Thyroid gland (tissue), 4 donors: ENCODE measurements at regions not wholly inside any gene's neighbourhood (a gene's known extent, or its start where the extent isn't known, plus 50 kb on each side); places are given as distances from the start of the nearest gene placed in this dataset.
"Not testable (repeated sequence)": the region's sequence is repeated elsewhere in the genome, so short reads cannot be mapped to it uniquely, and the experiment has no call there.

Source experiments
- DNase-seq, 2 donors: peaks; one replicate each; pipeline ENCODE4 v3.0.0-alpha.2; 2019
- H3K27ac ChIP-seq, 3 donors: fragments of 200-600 bp; sonication (generic); 1 replicate in 2 of 3; 2 replicates in 1 of 3; pipeline ENCODE4 v1.5.1; 2016 to 2019; ENCODE audit warnings: mild to moderate bottlenecking in 1 of 3, moderate library complexity in 1 of 3
- H3K27me3 ChIP-seq: fragments of 200-600 bp; sonication (generic); one replicate; pipeline ENCODE4 v1.5.1; 2019
- H3K36me3 ChIP-seq, 2 donors: fragments of 200-600 bp; sonication (generic); one replicate each; pipeline ENCODE4 v1.5.1; 2016 to 2019
- H3K4me1 ChIP-seq, 2 donors: fragments of 200-600 bp; sonication (generic); one replicate each; pipeline ENCODE4 v1.5.1; 2017 to 2019
- H3K4me3 ChIP-seq, 3 donors: fragments of 200-600 bp; sonication (generic); replicated peaks in 1 of 3; 1 replicate in 2 of 3; 2 replicates in 1 of 3; pipeline ENCODE4 v1.5.1; 2016; ENCODE audit warnings: mild to moderate bottlenecking in 1 of 3
- H3K9me3 ChIP-seq: fragments of 200-600 bp; sonication (generic); one replicate; pipeline ENCODE4 v1.5.1; 2017
- POLR2A ChIP-seq, 2 donors: fragments of 450-650 bp; IDR thresholded peaks; one replicate each; pipeline ENCODE4 v1.6.1; 2017; ENCODE audit warnings: antibody characterized with exemption in 2 of 2, mild to moderate bottlenecking in 2 of 2, moderate library complexity in 1 of 2
- WGBS, 2 donors: methylation state at CpG; one replicate each; pipeline ENCODE4 v1.1.5; 2017; 5-methylcytosine and 5-hydroxymethylcytosine counted together
- intact Hi-C: fragments of 100-400 bp; cut with DNase I; formaldehyde crosslinking; loops from one replicate; pipeline ENCODE4 v1.15.1; 2023
- TF ChIP-seq, protein P1 (sequence below), 6 experiments: fragments of 200-600 bp in 3 of 6; fragments of 450-650 bp in 3 of 6; sonication (generic) in 3 of 6; IDR thresholded peaks; one replicate each; pipeline ENCODE4 v1.5.1; 2016 to 2019; ENCODE audit warnings: antibody characterized with exemption in 6 of 6, mild to moderate bottlenecking in 2 of 6, inconsistent platforms in 1 of 6, moderate library complexity in 1 of 6

DNA sequence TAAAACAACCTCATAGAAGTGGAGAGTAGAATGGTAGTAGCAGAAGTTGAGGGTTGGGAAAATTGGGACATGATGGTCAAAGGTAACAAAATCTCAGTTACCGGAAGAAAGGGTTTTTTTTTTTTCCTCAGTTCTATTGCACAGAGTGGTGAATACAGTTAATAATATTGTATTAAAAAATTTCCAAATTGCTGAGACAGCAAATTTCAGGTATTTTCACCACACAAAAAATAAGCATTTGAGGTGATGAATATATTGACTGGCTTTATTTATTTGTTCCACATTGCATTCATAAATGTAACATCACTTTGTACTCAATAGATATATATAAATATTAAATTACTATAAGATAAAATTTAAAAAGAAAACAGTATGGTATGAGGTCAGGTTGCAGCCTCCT, 373.8 kb downstream of the ETV1 start:
- TF ChIP-seq POLR2A (IDR thresholded peaks at IDR 0.05) = no peak
- TF ChIP-seq, protein P1, sequence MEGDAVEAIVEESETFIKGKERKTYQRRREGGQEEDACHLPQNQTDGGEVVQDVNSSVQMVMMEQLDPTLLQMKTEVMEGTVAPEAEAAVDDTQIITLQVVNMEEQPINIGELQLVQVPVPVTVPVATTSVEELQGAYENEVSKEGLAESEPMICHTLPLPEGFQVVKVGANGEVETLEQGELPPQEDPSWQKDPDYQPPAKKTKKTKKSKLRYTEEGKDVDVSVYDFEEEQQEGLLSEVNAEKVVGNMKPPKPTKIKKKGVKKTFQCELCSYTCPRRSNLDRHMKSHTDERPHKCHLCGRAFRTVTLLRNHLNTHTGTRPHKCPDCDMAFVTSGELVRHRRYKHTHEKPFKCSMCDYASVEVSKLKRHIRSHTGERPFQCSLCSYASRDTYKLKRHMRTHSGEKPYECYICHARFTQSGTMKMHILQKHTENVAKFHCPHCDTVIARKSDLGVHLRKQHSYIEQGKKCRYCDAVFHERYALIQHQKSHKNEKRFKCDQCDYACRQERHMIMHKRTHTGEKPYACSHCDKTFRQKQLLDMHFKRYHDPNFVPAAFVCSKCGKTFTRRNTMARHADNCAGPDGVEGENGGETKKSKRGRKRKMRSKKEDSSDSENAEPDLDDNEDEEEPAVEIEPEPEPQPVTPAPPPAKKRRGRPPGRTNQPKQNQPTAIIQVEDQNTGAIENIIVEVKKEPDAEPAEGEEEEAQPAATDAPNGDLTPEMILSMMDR (IDR thresholded peaks at IDR 0.05) = no peak
- DNase-seq = no peak
- no peak overlapping the region for H3K27ac ChIP-seq
- intact Hi-C loops = no loop called here
- 94 to 96% methylated on average over 1 of the region's 1 CpG for WGBS, 2 donors
- H3K4me3 ChIP-seq = no peak overlapping the region
- H3K9me3 ChIP-seq = no peaks in the 10 kb centered on the region
- no peaks in the 10 kb centered on the region for H3K36me3 ChIP-seq
- H3K4me1 ChIP-seq = no peaks in the 10 kb centered on the region
- no peaks in the 10 kb centered on the region for H3K27me3 ChIP-seq

DNA sequence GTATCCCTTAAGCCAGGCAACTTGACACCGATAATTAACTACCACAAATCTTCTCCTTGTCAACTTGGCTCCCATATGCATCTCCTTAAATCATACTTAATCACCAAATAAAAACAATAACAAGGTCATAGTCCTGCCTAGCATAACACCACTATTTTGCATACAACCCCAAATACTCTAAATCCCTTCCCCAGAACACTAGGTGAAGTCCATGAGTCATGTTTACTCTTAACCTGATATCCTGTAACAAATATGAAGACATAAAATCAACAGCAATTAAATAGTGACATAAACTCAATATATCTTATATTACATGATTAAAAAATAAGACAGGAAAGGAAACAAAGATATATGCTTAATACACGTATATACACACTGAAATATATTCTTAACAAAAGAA, 362.0 kb downstream of the ETV1 start:
- Histone ChIP-seq H3K27me3 (no peaks in the 10 kb centered on the region), H3K36me3 (no peaks in the 10 kb centered on the region), H3K9me3 (no peaks in the 10 kb centered on the region), H3K27ac (no peak overlapping the region), H3K4me1 (no peaks in the 10 kb centered on the region), H3K4me3 (no peak overlapping the region)
- intact Hi-C loops = no loop called here
- TF ChIP-seq POLR2A (IDR thresholded peaks at IDR 0.05) = no peak
- TF ChIP-seq, protein P1 (IDR thresholded peaks at IDR 0.05) = no peak
- 86 to 95% methylated on average over 2 of the region's 2 CpGs for WGBS, 2 donors
- DNase-seq = no peak

DNA sequence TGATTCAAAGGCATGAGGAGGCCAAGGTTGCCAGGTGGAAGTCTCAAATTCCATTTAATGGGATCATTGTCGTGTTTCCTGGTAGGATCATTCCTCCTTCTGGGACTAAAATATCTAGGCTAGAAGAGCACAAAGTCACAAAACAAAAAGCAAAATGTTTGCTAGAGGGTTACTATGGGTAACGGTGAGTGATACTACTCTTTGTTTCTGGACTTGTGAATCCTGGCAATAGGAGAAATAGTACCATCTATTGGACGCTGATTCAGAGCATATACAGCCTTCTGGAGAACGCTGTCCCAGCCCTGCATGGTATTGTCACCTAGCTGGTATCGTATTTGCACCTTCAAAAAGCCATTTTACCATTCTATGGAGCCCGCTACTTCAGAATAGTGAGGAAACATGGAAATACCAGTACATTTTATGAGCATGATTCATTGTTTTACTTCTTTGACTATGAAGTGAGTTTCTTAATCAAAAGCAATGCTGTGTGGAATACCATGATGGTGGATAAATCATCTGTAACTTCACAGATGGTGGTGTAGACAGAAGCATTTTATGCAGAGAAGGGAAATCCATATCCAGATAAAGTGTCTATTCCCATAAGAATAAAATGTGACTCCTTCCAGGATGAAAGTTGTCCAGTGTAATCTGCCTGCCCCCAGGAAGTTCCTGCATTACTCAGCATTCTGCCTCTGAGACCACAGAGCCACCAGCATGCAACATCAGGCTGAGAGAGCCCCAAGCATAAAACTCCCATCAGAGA, 361.0 kb downstream of the ETV1 start:
- no peaks in the 10 kb centered on the region for H3K36me3 ChIP-seq
- WGBS, 2 donors = 84 to 89% methylated on average over 6 of the region's 6 CpGs
- H3K4me1 ChIP-seq = no peaks in the 10 kb centered on the region
- no peaks in the 10 kb centered on the region for H3K9me3 ChIP-seq
- TF ChIP-seq, protein P1 (IDR thresholded peaks at IDR 0.05) = no peak
- no peak for TF ChIP-seq POLR2A (IDR thresholded peaks at IDR 0.05)
- DNase-seq = no peak
- H3K4me3 ChIP-seq = no peak overlapping the region
- no peak overlapping the region for H3K27ac ChIP-seq
- intact Hi-C loops = no loop called here
- H3K27me3 ChIP-seq = no peaks in the 10 kb centered on the region

DNA sequence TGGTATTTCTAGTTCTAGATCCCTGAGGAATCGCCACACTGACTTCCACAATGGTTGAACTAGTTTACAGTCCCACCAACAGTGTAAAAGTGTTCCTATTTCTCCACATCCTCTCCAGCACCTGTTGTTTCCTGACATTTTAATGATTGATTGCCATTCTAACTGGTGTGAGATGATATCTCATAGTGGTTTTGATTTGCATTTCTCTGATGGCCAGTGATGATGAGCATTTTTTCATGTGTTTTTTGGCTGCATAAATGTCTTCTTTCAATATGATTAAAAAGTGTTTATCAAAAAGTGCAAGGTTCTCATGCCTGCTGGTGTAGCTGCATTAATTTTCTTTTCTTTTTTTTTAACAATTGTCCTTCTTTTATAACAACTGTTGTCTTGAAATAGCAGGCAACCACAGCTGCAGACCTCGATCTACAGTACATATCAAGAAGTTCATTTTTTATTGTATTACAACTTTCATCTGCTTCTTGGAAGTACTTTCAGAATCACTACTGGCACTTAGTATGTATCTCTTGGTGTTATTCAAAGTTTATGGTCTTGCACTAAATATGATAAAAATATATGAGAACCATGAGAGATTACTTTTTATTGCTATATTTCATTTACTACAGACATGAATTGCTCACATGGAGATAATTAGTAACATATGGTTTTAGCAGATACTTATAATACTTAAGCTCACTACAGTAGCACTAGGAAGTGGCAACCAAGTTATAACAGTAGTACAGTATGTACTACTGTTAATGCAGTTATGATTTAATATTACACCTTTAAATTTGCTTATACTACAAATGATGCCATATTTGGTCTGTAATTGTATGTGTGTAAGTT, 358.0 kb downstream of the ETV1 start:
- DNase-seq, H3K4me3 ChIP-seq, H3K36me3 ChIP-seq, H3K27me3 ChIP-seq, intact Hi-C loops, H3K4me1 ChIP-seq, H3K27ac ChIP-seq, H3K9me3 ChIP-seq: not testable (repeated sequence)
- 69 to 76% methylated on average over 1 to 2 of the region's 2 CpGs for WGBS, 2 donors

DNA sequence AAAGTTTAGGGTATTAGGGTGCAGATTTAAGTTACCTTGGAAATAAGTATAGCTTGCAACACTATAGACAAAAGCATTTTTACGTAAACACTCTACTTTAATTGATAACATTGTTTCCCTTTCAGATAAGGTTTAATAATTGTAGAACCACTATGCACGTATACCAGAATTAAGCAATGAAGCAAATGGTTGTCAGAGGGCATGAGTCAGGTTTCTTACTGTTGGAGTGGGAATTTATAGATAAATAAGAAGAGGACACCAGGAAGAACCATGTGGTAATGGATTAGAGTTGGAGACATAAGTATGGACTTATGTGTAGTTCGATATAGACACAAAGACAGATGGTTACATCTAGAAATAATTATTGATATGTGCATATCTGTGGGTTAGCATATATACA, 355.6 kb downstream of the ETV1 start:
- no peak for DNase-seq
- Histone ChIP-seq H3K27me3 (no peaks in the 10 kb centered on the region), H3K36me3 (no peaks in the 10 kb centered on the region), H3K27ac (no peak overlapping the region), H3K4me3 (no peak overlapping the region), H3K9me3 (no peaks in the 10 kb centered on the region), H3K4me1 (no peaks in the 10 kb centered on the region)
- 92 to 93% methylated on average over 3 of the region's 3 CpGs for WGBS, 2 donors
- TF ChIP-seq, protein P1 (IDR thresholded peaks at IDR 0.05) = no peak
- no peak for TF ChIP-seq POLR2A (IDR thresholded peaks at IDR 0.05)
- intact Hi-C loops = no loop called here
